GM12878 (cell line): ENCODE measurements at regions not wholly inside any gene's neighbourhood (a gene's known extent, or its start where the extent isn't known, plus 50 kb on each side); places are given as distances from the start of the nearest gene placed in this dataset.

Experiments used
- ATAC-seq: fragments of 200-7000 bp; cut with Tn5 transposase; 3 replicates; pipeline ENCODE4 v1.9.1; 2020; ENCODE audit warnings: mild to moderate bottlenecking, moderate library complexity
- BruUV-seq: library from RNA; stranded (reverse); fragments of 400-500 nt; replicated peaks from 2 replicates; lab custom pipeline; 2021; lab: Mats Ljungman, UMichigan
- CTCF ChIA-PET: fragments of 300-600 bp; sonication (Branson Sonifier 250); formaldehyde crosslinking; extraction: SDS; loops from one replicate; lab custom pipeline; 2021; ENCODE audit warnings: inconsistent platforms; lab: Yijun Ruan, JAX
- POLR2A ChIA-PET: fragments of 350-600 bp; formaldehyde crosslinking; extraction: SDS; loops from one replicate; lab custom pipeline; 2021; ENCODE audit warnings: inconsistent platforms; lab: Charles Lee
- RAD21 ChIA-PET: fragments of 300-600 bp; sonication (Branson Sonifier 250); formaldehyde crosslinking; loops from one replicate; lab custom pipeline; 2023; ENCODE audit warnings: antibody characterized with exemption; ENCODE audit not compliant: unreplicated experiment; lab: Charles Lee
- SMC1A ChIA-PET: fragments of 300-600 bp; sonication (Branson Sonifier 250); formaldehyde crosslinking; loops from one replicate; lab custom pipeline; 2023; ENCODE audit not compliant: unreplicated experiment, uncharacterized antibody; lab: Charles Lee
- DNase-seq: peaks from one replicate; pipeline ENCODE4 v3.0.0-alpha.2; 2011; ENCODE audit warnings: low read depth, low spot score
- FAIRE-seq: peaks from 3 replicates; lab custom pipeline; 2011; peaks lifted over from hg19 to GRCh38; lab: Jason Lieb, UNC
- H2AFZ ChIP-seq: 2 replicates; pipeline ENCODE4 v1.6.0; 2011; ENCODE audit warnings: low read depth, low read length, control low read depth; ENCODE audit not compliant: control insufficient read depth
- H3K27ac ChIP-seq: 2 replicates; pipeline ENCODE4 v1.5.1; 2011; ENCODE audit warnings: control low read depth; ENCODE audit not compliant: control insufficient read depth, insufficient read depth
- H3K27me3 ChIP-seq, 2 experiments: replicated peaks in 1 of 2; 2 replicates each; pipeline versions ENCODE4 v1.6.0 to v1.6.1; 2011; ENCODE audit warnings: low read length in 1 of 2; ENCODE audit not compliant: control insufficient read depth in 2 of 2, insufficient read depth in 2 of 2
- H3K36me3 ChIP-seq, 2 experiments: 2 replicates each; pipeline ENCODE4 v1.5.1; 2011; ENCODE audit warnings: low read length in 1 of 2; ENCODE audit not compliant: control insufficient read depth in 2 of 2, insufficient read depth in 2 of 2
- H3K4me1 ChIP-seq: 2 replicates; pipeline ENCODE4 v1.6.1; 2011; ENCODE audit warnings: mild to moderate bottlenecking, low read length, moderate library complexity, mixed read lengths; ENCODE audit not compliant: control insufficient read depth, insufficient read depth
- H3K4me2 ChIP-seq: 2 replicates; pipeline ENCODE4 v1.6.0; 2011; ENCODE audit warnings: control low read depth; ENCODE audit not compliant: control insufficient read depth, insufficient read depth
- H3K4me3 ChIP-seq: fragments of 200-600 bp; sonication (generic); 2 replicates; pipeline ENCODE4 v1.5.1; 2016
- H3K79me2 ChIP-seq: 2 replicates; pipeline ENCODE4 v1.6.0; 2011; ENCODE audit warnings: low read length; ENCODE audit not compliant: control insufficient read depth, insufficient read depth
- H3K9ac ChIP-seq: 2 replicates; pipeline ENCODE4 v1.8.0; 2011; ENCODE audit warnings: low read length, control low read depth, mixed read lengths; ENCODE audit not compliant: control insufficient read depth, insufficient read depth
- H3K9me3 ChIP-seq: replicated peaks from 3 replicates; pipeline ENCODE4 v1.5.1; 2011; ENCODE audit warnings: mild to moderate bottlenecking, low read length; ENCODE audit not compliant: control insufficient read depth, insufficient read depth
- H4K20me1 ChIP-seq: 2 replicates; pipeline ENCODE4 v1.6.0; 2011; ENCODE audit not compliant: control insufficient read depth, insufficient read depth
- CREM ChIP-seq: IDR thresholded peaks from 2 replicates; pipeline ENCODE4 v1.6.1; 2014; ENCODE audit warnings: antibody characterized with exemption, low read depth
- EGR1 ChIP-seq, 2 experiments: IDR thresholded peaks; 1 replicate in 1 of 2; 2 replicates in 1 of 2; pipeline ENCODE4 v1.6.1; 2011 to 2012; ENCODE audit warnings: low read depth in 2 of 2, low read length in 2 of 2, borderline replicate concordance in 1 of 2, mild to moderate bottlenecking in 1 of 2, moderate library complexity in 1 of 2
- HCFC1 ChIP-seq: fragments of 150-350 bp; IDR thresholded peaks from 2 replicates; pipeline ENCODE4 v1.6.1; 2014; ENCODE audit warnings: low read length
- POLR2AphosphoS5 ChIP-seq: IDR thresholded peaks from 2 replicates; pipeline ENCODE4 v1.6.1; 2011; ENCODE audit warnings: mild to moderate bottlenecking, low read length, inconsistent platforms
- RUNX3 ChIP-seq: IDR thresholded peaks from 2 replicates; pipeline ENCODE4 v1.6.1; 2012; ENCODE audit warnings: low read length, inconsistent platforms
- ZNF24 ChIP-seq: fragments of 450-650 bp; IDR thresholded peaks from 2 replicates; pipeline ENCODE4 v1.6.1; 2017; ENCODE audit warnings: antibody characterized with exemption, mild to moderate bottlenecking
- WGBS: methylation state at CpG from one replicate; pipeline ENCODE4 v1.1.6; 2016; ENCODE audit warnings: low lambda C conversion rate; ENCODE audit not compliant: insufficient replicate concordance, insufficient coverage; ENCODE audit errors: missing lambda C conversion rate; 5-methylcytosine and 5-hydroxymethylcytosine counted together
- in situ Hi-C: fragments of 300-500 bp; cut with MboI; formaldehyde crosslinking; loops from 9 replicates; pipeline ENCODE4 v1.14.3; 2018; ENCODE audit warnings: mixed read lengths
- intact Hi-C: fragments of 100-400 bp; cut with micrococcal nuclease; formaldehyde crosslinking; loops from one replicate; pipeline ENCODE4 v1.14.2; 2022; ENCODE audit not compliant: unreplicated experiment
- TF ChIP-seq, protein P1 (sequence below): fragments of 450-650 bp; formaldehyde crosslinking; IDR thresholded peaks from 2 replicates; pipeline ENCODE4 v1.4.0; 2022; ENCODE audit warnings: mild to moderate bottlenecking, moderate library complexity
- TF ChIP-seq, protein P2 (sequence below): fragments of 450-650 bp; IDR thresholded peaks from 2 replicates; pipeline ENCODE4 v1.6.1; 2017; ENCODE audit warnings: mild to moderate bottlenecking

DNA sequence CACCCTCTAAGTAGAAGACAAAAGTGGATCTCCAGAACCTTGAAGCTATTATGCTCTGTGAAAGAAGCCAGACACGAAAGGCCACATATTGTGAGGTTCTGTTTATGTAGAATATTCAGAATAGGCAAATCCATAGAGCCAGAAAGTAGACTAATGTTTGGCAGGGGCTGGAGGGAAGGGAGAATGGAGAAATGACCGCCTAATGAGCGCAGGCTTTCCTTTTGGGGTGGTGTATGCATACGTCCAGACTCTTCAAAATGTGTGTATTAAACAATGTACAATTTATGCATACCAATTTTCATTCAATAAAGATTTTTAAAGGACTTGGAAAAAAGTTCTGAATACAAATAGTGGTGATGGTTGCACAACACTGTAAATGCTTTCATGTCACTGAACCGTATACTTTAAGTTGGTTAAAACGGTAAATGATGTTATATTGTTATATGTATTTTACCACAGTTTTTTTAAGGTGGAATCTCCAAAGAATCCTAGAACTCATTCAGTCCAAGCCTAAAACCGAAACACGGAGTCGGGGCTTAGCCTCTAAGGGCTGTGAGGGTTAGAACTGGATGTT is 397.4 kb downstream of the SOX9 start:
- POLR2A ChIA-PET = interaction anchor here (1.2 to 3.2 kb wide), 5 partner anchors 7 to 95 kb away, joined by 4 to 20 read pairs (median 10); no protein-coding TSS in a partner anchor
- no TSS peak for BruUV-seq
- 88% methylated on average over 9 of the region's 9 CpGs for WGBS

More for the DNA sequence above, 397.4 kb downstream of the SOX9 start:
- H3K4me3 ChIP-seq = no peak overlapping the region
- H3K4me1 ChIP-seq = peaks cover 49% of the 10 kb centered on the region
- H3K27me3 ChIP-seq = no peaks in the 10 kb centered on the region
- H3K36me3 ChIP-seq = no peaks in the 10 kb centered on the region
- no peak for FAIRE-seq
- intact Hi-C loops = loop anchor here (5.0 kb wide), 3 partner anchors 201 to 511 kb away; partner anchors contain the start of gene SOX9
- ATAC-seq = no peak
- no peaks in the 10 kb centered on the region for H3K79me2 ChIP-seq
- in situ Hi-C loops = loop anchor here (5.0 to 10.0 kb wide), 3 partner anchors 96 to 486 kb away; partner anchors contain the start of gene SOX9
- H2AFZ ChIP-seq = peak overlapping the region; percentile 64
- no peaks in the 10 kb centered on the region for H3K9me3 ChIP-seq
- no peaks in the 10 kb centered on the region for H4K20me1 ChIP-seq
- H3K9ac ChIP-seq = peak overlapping the region; percentile 44; the same call in 1 of the 2 replicates
- SMC1A ChIA-PET = interaction anchor here (1.2 to 16.7 kb wide), 7 partner anchors 9 to 127 kb away, joined by 3 to 291 read pairs (median 24); no protein-coding TSS in a partner anchor
- RAD21 ChIA-PET = interaction anchor here (2.2 to 15.8 kb wide), 4 partner anchors 21 to 397 kb away, joined by 9 to 361 read pairs (median 203); partner anchors contain the start of gene SOX9
- peak overlapping the region; percentile 60; the same call in 1 of the 2 replicates for H3K4me2 ChIP-seq
- DNase-seq = no peak
- peak overlapping the region; percentile 84 for H3K27ac ChIP-seq
- CTCF ChIA-PET = interaction anchor here (2.2 to 10.1 kb wide), 4 partner anchors 21 to 93 kb away, joined by 16 to 111 read pairs (median 32); no protein-coding TSS in a partner anchor
- TF ChIP-seq CREM = no peak
- TF ChIP-seq, protein P1, sequence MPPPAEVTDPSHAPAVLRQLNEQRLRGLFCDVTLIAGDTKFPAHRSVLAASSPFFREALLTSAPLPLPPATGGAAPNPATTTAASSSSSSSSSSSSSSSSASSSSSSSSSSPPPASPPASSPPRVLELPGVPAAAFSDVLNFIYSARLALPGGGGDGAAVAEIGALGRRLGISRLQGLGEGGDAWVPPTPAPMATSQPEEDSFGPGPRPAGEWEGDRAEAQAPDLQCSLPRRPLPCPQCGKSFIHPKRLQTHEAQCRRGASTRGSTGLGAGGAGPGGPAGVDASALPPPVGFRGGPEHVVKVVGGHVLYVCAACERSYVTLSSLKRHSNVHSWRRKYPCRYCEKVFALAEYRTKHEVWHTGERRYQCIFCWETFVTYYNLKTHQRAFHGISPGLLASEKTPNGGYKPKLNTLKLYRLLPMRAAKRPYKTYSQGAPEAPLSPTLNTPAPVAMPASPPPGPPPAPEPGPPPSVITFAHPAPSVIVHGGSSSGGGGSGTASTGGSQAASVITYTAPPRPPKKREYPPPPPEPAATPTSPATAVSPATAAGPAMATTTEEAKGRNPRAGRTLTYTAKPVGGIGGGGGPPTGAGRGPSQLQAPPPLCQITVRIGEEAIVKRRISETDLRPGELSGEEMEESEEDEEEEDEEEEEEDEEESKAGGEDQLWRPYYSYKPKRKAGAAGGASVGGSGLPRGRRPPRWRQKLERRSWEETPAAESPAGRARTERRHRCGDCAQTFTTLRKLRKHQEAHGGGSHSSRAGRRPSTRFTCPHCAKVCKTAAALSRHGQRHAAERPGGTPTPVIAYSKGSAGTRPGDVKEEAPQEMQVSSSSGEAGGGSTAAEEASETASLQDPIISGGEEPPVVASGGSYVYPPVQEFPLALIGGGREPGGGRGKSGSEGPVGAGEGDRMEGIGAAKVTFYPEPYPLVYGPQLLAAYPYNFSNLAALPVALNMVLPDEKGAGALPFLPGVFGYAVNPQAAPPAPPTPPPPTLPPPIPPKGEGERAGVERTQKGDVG (CRISPR knock-in tag) = no peak
- no peak for TF ChIP-seq HCFC1
- TF ChIP-seq, protein P2, sequence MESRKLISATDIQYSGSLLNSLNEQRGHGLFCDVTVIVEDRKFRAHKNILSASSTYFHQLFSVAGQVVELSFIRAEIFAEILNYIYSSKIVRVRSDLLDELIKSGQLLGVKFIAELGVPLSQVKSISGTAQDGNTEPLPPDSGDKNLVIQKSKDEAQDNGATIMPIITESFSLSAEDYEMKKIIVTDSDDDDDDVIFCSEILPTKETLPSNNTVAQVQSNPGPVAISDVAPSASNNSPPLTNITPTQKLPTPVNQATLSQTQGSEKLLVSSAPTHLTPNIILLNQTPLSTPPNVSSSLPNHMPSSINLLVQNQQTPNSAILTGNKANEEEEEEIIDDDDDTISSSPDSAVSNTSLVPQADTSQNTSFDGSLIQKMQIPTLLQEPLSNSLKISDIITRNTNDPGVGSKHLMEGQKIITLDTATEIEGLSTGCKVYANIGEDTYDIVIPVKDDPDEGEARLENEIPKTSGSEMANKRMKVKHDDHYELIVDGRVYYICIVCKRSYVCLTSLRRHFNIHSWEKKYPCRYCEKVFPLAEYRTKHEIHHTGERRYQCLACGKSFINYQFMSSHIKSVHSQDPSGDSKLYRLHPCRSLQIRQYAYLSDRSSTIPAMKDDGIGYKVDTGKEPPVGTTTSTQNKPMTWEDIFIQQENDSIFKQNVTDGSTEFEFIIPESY = no peak
- no peak for TF ChIP-seq POLR2AphosphoS5
- TF ChIP-seq EGR1 (IDR thresholded peaks at IDR 0.05; ENCODE audit: borderline replicate concordance in 1 of 2, low read depth in 2 of 2, low read length in 2 of 2) = no peak
- TF ChIP-seq RUNX3 = no peak
- TF ChIP-seq ZNF24 = no peak
